Liver (tissue), 8 donors: ENCODE measurements at regions not wholly inside any gene's neighbourhood (a gene's known extent, or its start where the extent isn't known, plus 50 kb on each side); places are given as distances from the start of the nearest gene placed in this dataset.

Source experiments
- DNase-seq: peaks from one replicate; pipeline ENCODE4 v3.0.0-alpha.2; 2017; ENCODE audit warnings: low spot score
- H3K27ac ChIP-seq, 2 donors: one replicate each; pipeline ENCODE4 v1.7.0; 2013; ENCODE audit warnings: inconsistent platforms in 2 of 2, low read length in 2 of 2, control low read depth in 1 of 2, low read depth in 1 of 2, mild to moderate bottlenecking in 1 of 2
- H3K27me3 ChIP-seq, 4 donors: one replicate each; pipeline versions ENCODE4 v1.6.1 to v1.7.0; 2013; ENCODE audit warnings: low read length in 3 of 4, inconsistent platforms in 1 of 4, mild to moderate bottlenecking in 1 of 4, moderate library complexity in 1 of 4; ENCODE audit not compliant: control insufficient read depth in 4 of 4, insufficient read depth in 4 of 4
- H3K36me3 ChIP-seq, 4 donors: one replicate each; pipeline versions ENCODE4 v1.6.1 to v1.7.0; 2013; ENCODE audit warnings: low read length in 3 of 4, mild to moderate bottlenecking in 3 of 4, low read depth in 1 of 4, moderate library complexity in 1 of 4; ENCODE audit not compliant: control insufficient read depth in 4 of 4, insufficient read depth in 3 of 4
- H3K4me1 ChIP-seq, 4 donors: one replicate each; pipeline versions ENCODE4 v1.6.1 to v1.7.0; 2013; ENCODE audit warnings: low read length in 3 of 4, mild to moderate bottlenecking in 3 of 4, moderate library complexity in 1 of 4; ENCODE audit not compliant: control insufficient read depth in 4 of 4, insufficient read depth in 4 of 4
- H3K4me3 ChIP-seq, 3 donors: one replicate each; pipeline versions ENCODE4 v1.6.1 to v1.7.0; 2013; ENCODE audit warnings: low read length in 3 of 3, control low read depth in 1 of 3, low read depth in 1 of 3, mild to moderate bottlenecking in 1 of 3
- H3K9ac ChIP-seq, 2 donors: one replicate each; pipeline ENCODE4 v1.7.0; 2013; ENCODE audit warnings: low read length in 2 of 2, mild to moderate bottlenecking in 2 of 2, moderate library complexity in 2 of 2, control low read depth in 1 of 2, low read depth in 1 of 2
- H3K9me3 ChIP-seq, 4 donors: one replicate each; pipeline versions ENCODE4 v1.6.1 to v1.7.0; 2013; ENCODE audit warnings: low read length in 3 of 4; ENCODE audit not compliant: control insufficient read depth in 4 of 4
- CTCF ChIP-seq: fragments of 150-350 bp; IDR thresholded peaks from 2 replicates; pipeline ENCODE4 v1.5.1; 2017; ENCODE audit warnings: improper control_type of control experiment, low read depth, low read length; ENCODE audit not compliant: missing input control
- EGR1 ChIP-seq, 2 donors: IDR thresholded peaks; 2 replicates each; pipeline ENCODE4 v1.6.1; 2016 to 2018; ENCODE audit warnings: antibody characterized with exemption in 2 of 2, low read depth in 2 of 2
- FOXA1 ChIP-seq: IDR thresholded peaks from 2 replicates; pipeline ENCODE4 v1.6.1; 2016; ENCODE audit warnings: antibody characterized with exemption
- FOXA2 ChIP-seq: IDR thresholded peaks from 2 replicates; pipeline ENCODE4 v1.6.1; 2016; ENCODE audit warnings: antibody characterized with exemption
- GABPA ChIP-seq, 2 donors: IDR thresholded peaks in 1 of 2; conservative IDR thresholded peaks in 1 of 2; 2 replicates each; pipeline ENCODE4 v1.6.1; 2016; ENCODE audit warnings: antibody characterized with exemption in 2 of 2, mild to moderate bottlenecking in 1 of 2, moderate library complexity in 1 of 2
- HNF4A ChIP-seq, 2 donors: conservative IDR thresholded peaks; 2 replicates each; pipeline ENCODE4 v1.6.1; 2016; ENCODE audit warnings: antibody characterized with exemption in 2 of 2, mild to moderate bottlenecking in 2 of 2
- HNF4G ChIP-seq: IDR thresholded peaks from 2 replicates; pipeline ENCODE4 v1.6.1; 2016; ENCODE audit warnings: antibody characterized with exemption
- JUND ChIP-seq, 2 donors: IDR thresholded peaks; 2 replicates each; pipeline ENCODE4 v1.6.1; 2016; ENCODE audit warnings: antibody characterized with exemption in 2 of 2
- NR2F2 ChIP-seq: IDR thresholded peaks from 2 replicates; pipeline ENCODE4 v1.6.1; 2016; ENCODE audit warnings: antibody characterized with exemption
- RAD21 ChIP-seq, 2 donors: IDR thresholded peaks; 2 replicates each; pipeline ENCODE4 v1.6.1; 2016; ENCODE audit warnings: antibody characterized with exemption in 2 of 2, mild to moderate bottlenecking in 2 of 2
- REST ChIP-seq: IDR thresholded peaks from 2 replicates; pipeline ENCODE4 v1.6.1; 2016; ENCODE audit warnings: antibody characterized with exemption, mild to moderate bottlenecking
- SP1 ChIP-seq: IDR thresholded peaks from 2 replicates; pipeline ENCODE4 v1.6.1; 2018; ENCODE audit warnings: antibody characterized with exemption, mild to moderate bottlenecking
- TAF1 ChIP-seq: conservative IDR thresholded peaks from 2 replicates; pipeline ENCODE4 v1.6.1; 2016; ENCODE audit warnings: antibody characterized with exemption, mild to moderate bottlenecking
- YY1 ChIP-seq: IDR thresholded peaks from 2 replicates; pipeline ENCODE4 v1.6.1; 2016; ENCODE audit warnings: antibody characterized with exemption, mild to moderate bottlenecking
- WGBS: extraction: QIAGEN DNeasy Blood & Tissue Kit; methylation state at CpG from one replicate; pipeline ENCODE4 v1.1.7; 2013; 5-methylcytosine and 5-hydroxymethylcytosine counted together
- TF ChIP-seq, protein P1 (sequence below): IDR thresholded peaks from 2 replicates; pipeline ENCODE4 v1.6.1; 2016; ENCODE audit warnings: antibody characterized with exemption
- TF ChIP-seq, protein P2 (sequence below): IDR thresholded peaks from 2 replicates; pipeline ENCODE4 v1.6.1; 2016; ENCODE audit warnings: antibody characterized with exemption
- TF ChIP-seq, protein P3 (sequence below): IDR thresholded peaks from 2 replicates; pipeline ENCODE4 v1.6.1; 2016; ENCODE audit warnings: antibody characterized with exemption
- donor health status: healthy.
- donor health status: healthy.
- donor health status: healthy.
- donor health status: healthy.
- donor health status: healthy.

DNA sequence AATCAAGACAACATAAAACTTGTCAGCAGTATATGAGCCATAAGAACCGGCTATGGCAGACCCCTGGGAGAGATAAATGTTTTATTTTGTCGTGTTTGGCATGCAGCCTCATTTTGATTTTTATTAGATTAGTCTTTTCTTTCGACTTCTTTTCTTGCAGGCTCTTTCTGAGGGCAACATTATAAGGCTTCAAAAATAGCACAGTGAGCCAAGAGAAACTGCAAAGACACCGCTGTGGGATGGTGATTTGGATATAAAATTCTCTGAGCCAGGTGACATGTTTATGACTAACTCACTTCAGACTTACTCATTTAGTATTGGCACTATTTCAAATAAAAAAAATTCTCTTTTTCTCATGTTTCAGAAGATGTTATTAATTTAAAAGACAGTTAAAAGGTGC, 96.8 kb upstream of the PKP2 start:
- no peaks in the 10 kb centered on the region for H3K9me3 ChIP-seq
- no peak overlapping the region for H3K4me3 ChIP-seq
- no peak overlapping the region for H3K9ac ChIP-seq
- no peaks in the 10 kb centered on the region for H3K4me1 ChIP-seq
- TF ChIP-seq, protein P1, sequence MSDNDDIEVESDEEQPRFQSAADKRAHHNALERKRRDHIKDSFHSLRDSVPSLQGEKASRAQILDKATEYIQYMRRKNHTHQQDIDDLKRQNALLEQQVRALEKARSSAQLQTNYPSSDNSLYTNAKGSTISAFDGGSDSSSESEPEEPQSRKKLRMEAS, result no peak
- TF ChIP-seq, protein P2, sequence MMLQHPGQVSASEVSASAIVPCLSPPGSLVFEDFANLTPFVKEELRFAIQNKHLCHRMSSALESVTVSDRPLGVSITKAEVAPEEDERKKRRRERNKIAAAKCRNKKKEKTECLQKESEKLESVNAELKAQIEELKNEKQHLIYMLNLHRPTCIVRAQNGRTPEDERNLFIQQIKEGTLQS, result no peak
- TF ChIP-seq YY1 (no peak), JUND (IDR thresholded peaks at IDR 0.05) (no peak), EGR1 (IDR thresholded peaks at IDR 0.05; ENCODE audit: low read depth in 2 of 2) (no peak), GABPA (IDR thresholded peaks at IDR 0.05 in 1 of 2, conservative IDR thresholded peaks at IDR 0.05 in 1 of 2) (no peak), HNF4A (conservative IDR thresholded peaks at IDR 0.05) (no peak), HNF4G (no peak), FOXA1 (no peak), CTCF (no peak)
- TF ChIP-seq, protein P3, sequence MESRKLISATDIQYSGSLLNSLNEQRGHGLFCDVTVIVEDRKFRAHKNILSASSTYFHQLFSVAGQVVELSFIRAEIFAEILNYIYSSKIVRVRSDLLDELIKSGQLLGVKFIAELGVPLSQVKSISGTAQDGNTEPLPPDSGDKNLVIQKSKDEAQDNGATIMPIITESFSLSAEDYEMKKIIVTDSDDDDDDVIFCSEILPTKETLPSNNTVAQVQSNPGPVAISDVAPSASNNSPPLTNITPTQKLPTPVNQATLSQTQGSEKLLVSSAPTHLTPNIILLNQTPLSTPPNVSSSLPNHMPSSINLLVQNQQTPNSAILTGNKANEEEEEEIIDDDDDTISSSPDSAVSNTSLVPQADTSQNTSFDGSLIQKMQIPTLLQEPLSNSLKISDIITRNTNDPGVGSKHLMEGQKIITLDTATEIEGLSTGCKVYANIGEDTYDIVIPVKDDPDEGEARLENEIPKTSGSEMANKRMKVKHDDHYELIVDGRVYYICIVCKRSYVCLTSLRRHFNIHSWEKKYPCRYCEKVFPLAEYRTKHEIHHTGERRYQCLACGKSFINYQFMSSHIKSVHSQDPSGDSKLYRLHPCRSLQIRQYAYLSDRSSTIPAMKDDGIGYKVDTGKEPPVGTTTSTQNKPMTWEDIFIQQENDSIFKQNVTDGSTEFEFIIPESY, result no peak
- no peak overlapping the region for H3K27ac ChIP-seq
- H3K27me3 ChIP-seq, result peaks cover 0 to 6% (median 0%) of the 10 kb centered on the region in 4 donors
- H3K36me3 ChIP-seq, result no peaks in the 10 kb centered on the region
- DNase-seq, result no peak
- WGBS, result 60% methylated on average over 4 of the region's 4 CpGs

DNA sequence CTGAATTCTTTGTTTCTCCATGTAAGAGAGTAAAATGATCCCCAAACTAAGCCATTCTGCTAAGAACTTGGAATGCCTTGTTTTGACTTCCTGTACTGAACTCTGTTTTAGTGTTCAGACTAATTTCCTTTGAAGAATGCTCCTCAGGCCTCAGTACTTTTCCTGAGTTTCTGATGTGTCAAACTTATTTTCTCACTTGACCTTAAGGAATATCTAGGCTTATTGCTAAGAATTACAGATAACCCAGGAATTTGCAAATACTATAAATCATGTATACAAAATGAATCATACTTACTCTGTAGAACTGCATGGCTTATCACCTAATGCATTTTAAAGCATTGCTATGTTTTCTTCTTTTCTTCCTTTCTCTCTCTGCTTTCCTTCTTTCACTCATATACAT, 93.1 kb upstream of the PKP2 start:
- Histone ChIP-seq H3K27ac (no peak overlapping the region), H3K9ac (no peak overlapping the region), H3K4me3 (no peak overlapping the region), H3K9me3 (peaks cover 0 to 3% (median 0%) of the 10 kb centered on the region in 4 donors), H3K36me3 (no peaks in the 10 kb centered on the region), H3K27me3 (no peaks in the 10 kb centered on the region), H3K4me1 (no peaks in the 10 kb centered on the region)
- TF ChIP-seq RAD21 (IDR thresholded peaks at IDR 0.05), result no peak
- TF ChIP-seq FOXA2, result no peak
- no peak for DNase-seq

GRCh38 chr12:32988982-32989381, 92.4 kb upstream of the PKP2 start:
- no peak for DNase-seq
- H3K4me3 ChIP-seq, result no peak overlapping the region
- no peaks in the 10 kb centered on the region for H3K4me1 ChIP-seq
- H3K27me3 ChIP-seq, result no peaks in the 10 kb centered on the region
- 69% methylated on average over 4 of the region's 4 CpGs for whole genome bisulfite sequencing
- H3K27ac ChIP-seq, result no peak overlapping the region
- H3K9me3 ChIP-seq, result peaks cover 0 to 3% (median 0%) of the 10 kb centered on the region in 4 donors
- no peaks in the 10 kb centered on the region for H3K36me3 ChIP-seq
- TF ChIP-seq, protein P2, result no peak
- TF ChIP-seq, protein P3, result no peak
- TF ChIP-seq GABPA (IDR thresholded peaks at IDR 0.05 in 1 of 2, conservative IDR thresholded peaks at IDR 0.05 in 1 of 2) (no peak), FOXA2 (no peak), SP1 (no peak), NR2F2 (no peak), JUND (IDR thresholded peaks at IDR 0.05) (no peak), YY1 (no peak), HNF4A (conservative IDR thresholded peaks at IDR 0.05) (no peak), REST (no peak), TAF1 (no peak)
- TF ChIP-seq, protein P1, result no peak
- H3K9ac ChIP-seq, result no peak overlapping the region
